ENCODE measurements at regions not wholly inside any gene's neighbourhood (a gene's known extent, or its start where the extent isn't known, plus 50 kb on each side); places are given as distances from the start of the nearest gene placed in this dataset.

GRCh38 chr12:77500089-77500488 is 330.6 kb upstream of the NAV3 start:
- Mint-ChIP-seq H3K36me3 (no peaks in the 10 kb centered on the region), H3K9me3 (peaks cover 3 to 9% of the 10 kb centered on the region in 2 donors), H3K27ac (no peak overlapping the region)
- DNase-seq (ENCODE audit: low spot score in 2 of 2) (no peak), ATAC-seq (no peak)

GRCh38 chr12:77497647-77498046 is 333.0 kb upstream of the NAV3 start:
- ATAC-seq, result no peak
- Mint-ChIP-seq H3K27ac (no peak overlapping the region), H3K9me3 (peaks cover 3 to 6% of the 10 kb centered on the region in 2 donors), H3K36me3 (no peaks in the 10 kb centered on the region)
- DNase-seq (ENCODE audit: low spot score in 2 of 2), result no peak

GRCh38 chr12:77496714-77497113 is 334.0 kb upstream of the NAV3 start:
- no peak overlapping the region for H3K27ac Mint-ChIP-seq
- H3K36me3 Mint-ChIP-seq, result no peaks in the 10 kb centered on the region

GRCh38 chr12:77494296-77494695 is 336.4 kb upstream of the NAV3 start:
- no peak for ATAC-seq
- H3K36me3 Mint-ChIP-seq, result no peaks in the 10 kb centered on the region
- no peak overlapping the region for H3K27ac Mint-ChIP-seq

More at GRCh38 chr12:77496714-77497113, 334.0 kb upstream of the NAV3 start:
- ATAC-seq (no peak), DNase-seq (ENCODE audit: low spot score in 2 of 2) (no peak)
- peaks cover 3 to 6% of the 10 kb centered on the region in 2 donors for H3K9me3 Mint-ChIP-seq

GRCh38 chr12:77493302-77494168 is 337.2 kb upstream of the NAV3 start:
- DNase-seq (ENCODE audit: low spot score in 2 of 2) (no peak), ATAC-seq (no peak)
- Mint-ChIP-seq H3K36me3 (no peaks in the 10 kb centered on the region), H3K9me3 (peaks cover 6 to 8% of the 10 kb centered on the region in 2 donors), H3K27ac (no peak overlapping the region)

More at GRCh38 chr12:77494296-77494695, 336.4 kb upstream of the NAV3 start:
- DNase-seq (ENCODE audit: low spot score in 2 of 2), result no peak
- peaks cover 6 to 8% of the 10 kb centered on the region in 2 donors for H3K9me3 Mint-ChIP-seq

GRCh38 chr12:77492536-77492935 is 338.2 kb upstream of the NAV3 start:
- no peak overlapping the region for H3K27ac Mint-ChIP-seq
- H3K36me3 Mint-ChIP-seq, result no peaks in the 10 kb centered on the region
- ATAC-seq, result no peak
- peaks cover 5 to 7% of the 10 kb centered on the region in 2 donors for H3K9me3 Mint-ChIP-seq
- no peak for DNase-seq (ENCODE audit: low spot score in 2 of 2)

GRCh38 chr12:77489331-77489970 is 341.2 kb upstream of the NAV3 start:
- no peak for ATAC-seq
- H3K9me3 Mint-ChIP-seq, result peaks cover 4 to 5% of the 10 kb centered on the region in 2 donors
- no peak overlapping the region for H3K27ac Mint-ChIP-seq

GRCh38 chr12:77488041-77488620 is 342.6 kb upstream of the NAV3 start:
- peaks cover 5 to 8% of the 10 kb centered on the region in 2 donors for H3K9me3 Mint-ChIP-seq

More at GRCh38 chr12:77489331-77489970, 341.2 kb upstream of the NAV3 start:
- no peak for DNase-seq (ENCODE audit: low spot score in 2 of 2)
- H3K36me3 Mint-ChIP-seq, result no peaks in the 10 kb centered on the region

GRCh38 chr12:77486872-77487271 is 343.8 kb upstream of the NAV3 start:
- Mint-ChIP-seq H3K27ac (no peak overlapping the region), H3K36me3 (no peaks in the 10 kb centered on the region), H3K9me3 (peaks cover 5 to 8% of the 10 kb centered on the region in 2 donors)
- DNase-seq (ENCODE audit: low spot score in 2 of 2) (no peak), ATAC-seq (no peak)

More at GRCh38 chr12:77488041-77488620, 342.6 kb upstream of the NAV3 start:
- Mint-ChIP-seq H3K27ac (no peak overlapping the region), H3K36me3 (no peaks in the 10 kb centered on the region)
- DNase-seq (ENCODE audit: low spot score in 2 of 2) (no peak), ATAC-seq (no peak)

GRCh38 chr12:77485961-77486854 is 344.5 kb upstream of the NAV3 start:
- H3K36me3 Mint-ChIP-seq, result no peaks in the 10 kb centered on the region
- no peak overlapping the region for H3K27ac Mint-ChIP-seq
- DNase-seq (ENCODE audit: low spot score in 2 of 2) (no peak), ATAC-seq (no peak)
- peaks cover 5 to 8% of the 10 kb centered on the region in 2 donors for H3K9me3 Mint-ChIP-seq

GRCh38 chr12:77481687-77482086 is 349.0 kb upstream of the NAV3 start:
- Mint-ChIP-seq H3K36me3 (no peaks in the 10 kb centered on the region), H3K27ac (no peak overlapping the region)
- no peak for DNase-seq (ENCODE audit: low spot score in 2 of 2)

GRCh38 chr12:77477907-77478533 is 352.7 kb upstream of the NAV3 start:
- no peak for DNase-seq (ENCODE audit: low spot score in 2 of 2)
- Mint-ChIP-seq H3K36me3 (no peaks in the 10 kb centered on the region), H3K27ac (no peak overlapping the region), H3K9me3 (peaks cover 3 to 9% of the 10 kb centered on the region in 2 donors)
- ATAC-seq, result no peak

More at GRCh38 chr12:77481687-77482086, 349.0 kb upstream of the NAV3 start:
- peaks cover 6 to 9% of the 10 kb centered on the region in 2 donors for H3K9me3 Mint-ChIP-seq
- ATAC-seq, result no peak

- Mint-ChIP-seq H3K9me3 (peaks cover 5 to 6% of the 10 kb centered on the region in 2 donors), H3K27ac (no peak overlapping the region), H3K36me3 (no peaks in the 10 kb centered on the region)
- DNase-seq (ENCODE audit: low spot score in 2 of 2) (no peak), ATAC-seq (no peak)
These were observed 358.9 kb upstream of the NAV3 start for GRCh38 chr12:77471801-77472200.

- Mint-ChIP-seq H3K9me3 (peaks cover 0 to 13% of the 10 kb centered on the region in 2 donors), H3K27ac (no peak overlapping the region), H3K36me3 (no peaks in the 10 kb centered on the region)
- DNase-seq (ENCODE audit: low spot score in 2 of 2) (no peak), ATAC-seq (no peak)
These were observed 360.9 kb upstream of the NAV3 start for GRCh38 chr12:77469578-77470333.

- DNase-seq (ENCODE audit: low spot score in 2 of 2) (no peak), ATAC-seq (no peak)
- peaks cover 4 to 5% of the 10 kb centered on the region in 2 donors for H3K9me3 Mint-ChIP-seq
- peaks cover 0 to 4% of the 10 kb centered on the region in 2 donors for H3K36me3 Mint-ChIP-seq
- H3K27ac Mint-ChIP-seq, result no peak overlapping the region
These were observed 377.3 kb upstream of the E2F7 start for GRCh38 chr12:77442633-77443032.
